Thyroid gland (tissue), 4 donors: ENCODE measurements at regions not wholly inside any gene's neighbourhood (a gene's known extent, or its start where the extent isn't known, plus 50 kb on each side); places are given as distances from the start of the nearest gene placed in this dataset.

ENCODE experiments used
- DNase-seq, 2 donors: peaks; one replicate each; pipeline ENCODE4 v3.0.0-alpha.2; 2019
- H3K27ac ChIP-seq, 3 donors: fragments of 200-600 bp; sonication (generic); 1 replicate in 2 of 3; 2 replicates in 1 of 3; pipeline ENCODE4 v1.5.1; 2016 to 2019; ENCODE audit warnings: mild to moderate bottlenecking in 1 of 3, moderate library complexity in 1 of 3
- H3K27me3 ChIP-seq: fragments of 200-600 bp; sonication (generic); one replicate; pipeline ENCODE4 v1.5.1; 2019
- H3K36me3 ChIP-seq, 2 donors: fragments of 200-600 bp; sonication (generic); one replicate each; pipeline ENCODE4 v1.5.1; 2016 to 2019
- H3K4me1 ChIP-seq, 2 donors: fragments of 200-600 bp; sonication (generic); one replicate each; pipeline ENCODE4 v1.5.1; 2017 to 2019
- H3K4me3 ChIP-seq, 3 donors: fragments of 200-600 bp; sonication (generic); replicated peaks in 1 of 3; 1 replicate in 2 of 3; 2 replicates in 1 of 3; pipeline ENCODE4 v1.5.1; 2016; ENCODE audit warnings: mild to moderate bottlenecking in 1 of 3
- H3K9me3 ChIP-seq: fragments of 200-600 bp; sonication (generic); one replicate; pipeline ENCODE4 v1.5.1; 2017
- CTCF ChIP-seq, 6 experiments: fragments of 200-600 bp in 3 of 6; fragments of 450-650 bp in 3 of 6; sonication (generic) in 3 of 6; IDR thresholded peaks; one replicate each; pipeline ENCODE4 v1.5.1; 2016 to 2019; ENCODE audit warnings: antibody characterized with exemption in 6 of 6, mild to moderate bottlenecking in 2 of 6, inconsistent platforms in 1 of 6, moderate library complexity in 1 of 6
- POLR2A ChIP-seq, 2 donors: fragments of 450-650 bp; IDR thresholded peaks; one replicate each; pipeline ENCODE4 v1.6.1; 2017; ENCODE audit warnings: antibody characterized with exemption in 2 of 2, mild to moderate bottlenecking in 2 of 2, moderate library complexity in 1 of 2
- WGBS, 2 donors: methylation state at CpG; one replicate each; pipeline ENCODE4 v1.1.5; 2017; 5-methylcytosine and 5-hydroxymethylcytosine counted together
- intact Hi-C: fragments of 100-400 bp; cut with DNase I; formaldehyde crosslinking; loops from one replicate; pipeline ENCODE4 v1.15.1; 2023

GRCh38 chr11:11169715-11170351, 183.2 kb downstream of the CSNK2A3 start:
- WGBS, 2 donors: 100% methylated on average over 4 of the region's 4 CpGs
- Histone ChIP-seq H3K9me3 (no peaks in the 10 kb centered on the region), H3K4me1 (no peaks in the 10 kb centered on the region), H3K27ac (no peak overlapping the region), H3K27me3 (no peaks in the 10 kb centered on the region), H3K4me3 (no peak overlapping the region), H3K36me3 (no peaks in the 10 kb centered on the region)
- intact Hi-C loops: no loop called here
- DNase-seq: no peak
- TF ChIP-seq CTCF (IDR thresholded peaks at IDR 0.05): no peak
- no peak for TF ChIP-seq POLR2A (IDR thresholded peaks at IDR 0.05)

GRCh38 chr11:11167806-11168205, 185.2 kb downstream of the CSNK2A3 start:
- 55 to 66% methylated on average over 3 of the region's 3 CpGs for WGBS, 2 donors
- H3K9me3 ChIP-seq: no peaks in the 10 kb centered on the region
- H3K27me3 ChIP-seq: no peaks in the 10 kb centered on the region
- no peak for DNase-seq
- no peak overlapping the region for H3K4me3 ChIP-seq
- no peak overlapping the region for H3K27ac ChIP-seq
- no peaks in the 10 kb centered on the region for H3K36me3 ChIP-seq
- no peaks in the 10 kb centered on the region for H3K4me1 ChIP-seq
- TF ChIP-seq CTCF (IDR thresholded peaks at IDR 0.05) (no peak), POLR2A (IDR thresholded peaks at IDR 0.05) (no peak)
- intact Hi-C loops: no loop called here

- Histone ChIP-seq H3K4me3 (no peak overlapping the region), H3K36me3 (no peaks in the 10 kb centered on the region), H3K4me1 (no peaks in the 10 kb centered on the region), H3K27ac (no peak overlapping the region), H3K9me3 (no peaks in the 10 kb centered on the region), H3K27me3 (no peaks in the 10 kb centered on the region)
- TF ChIP-seq POLR2A (IDR thresholded peaks at IDR 0.05): no peak
- TF ChIP-seq CTCF (IDR thresholded peaks at IDR 0.05): no peak
- WGBS, 2 donors: 94 to 100% methylated on average over 1 of the region's 1 CpG
- no peak for DNase-seq
- intact Hi-C loops: no loop called here
Observed at GRCh38 chr11:11164334-11164690, 188.7 kb downstream of the CSNK2A3 start.

GRCh38 chr11:11163669-11164333, 189.2 kb downstream of the CSNK2A3 start:
- intact Hi-C loops: no loop called here
- Histone ChIP-seq H3K4me3 (no peak overlapping the region), H3K9me3 (no peaks in the 10 kb centered on the region), H3K27ac (no peak overlapping the region), H3K4me1 (no peaks in the 10 kb centered on the region), H3K27me3 (no peaks in the 10 kb centered on the region), H3K36me3 (no peaks in the 10 kb centered on the region)
- no peak for TF ChIP-seq CTCF (IDR thresholded peaks at IDR 0.05)
- TF ChIP-seq POLR2A (IDR thresholded peaks at IDR 0.05): no peak
- no peak for DNase-seq
- 90 to 91% methylated on average over 4 of the region's 4 CpGs for WGBS, 2 donors

GRCh38 chr11:11163236-11163635, 189.8 kb downstream of the CSNK2A3 start:
- Histone ChIP-seq H3K9me3 (no peaks in the 10 kb centered on the region), H3K36me3 (no peaks in the 10 kb centered on the region), H3K27me3 (no peaks in the 10 kb centered on the region), H3K4me1 (no peaks in the 10 kb centered on the region), H3K4me3 (no peak overlapping the region), H3K27ac (no peak overlapping the region)
- TF ChIP-seq POLR2A (IDR thresholded peaks at IDR 0.05) (no peak), CTCF (IDR thresholded peaks at IDR 0.05) (no peak)
- WGBS, 2 donors: 52 to 59% methylated on average over 5 of the region's 5 CpGs
- DNase-seq: no peak
- intact Hi-C loops: no loop called here
